GM19023 (cell line): ENCODE measurements at regions not wholly inside any gene's neighbourhood (a gene's known extent, or its start where the extent isn't known, plus 50 kb on each side); places are given as distances from the start of the nearest gene placed in this dataset.

Experiments used
- ATAC-seq: cut with Tn5 transposase; IDR thresholded peaks from one replicate; pipeline ENCODE4 v1.9.1; 2021; ENCODE audit warnings: mild to moderate bottlenecking, moderate library complexity; ENCODE audit not compliant: unreplicated experiment

GRCh38 chr21:35256468-35256988 lies 207.4 kb upstream of the RUNX1 start:
- no peak for ATAC-seq

GRCh38 chr21:35254765-35255138 lies 205.7 kb upstream of the RUNX1 start:
- no peak for ATAC-seq

- ATAC-seq: no peak
Observed at GRCh38 chr21:35254006-35254764, 205.1 kb upstream of the RUNX1 start.

GRCh38 chr21:35252831-35253230 lies 203.7 kb upstream of the RUNX1 start:
- no peak for ATAC-seq

- no peak for ATAC-seq
Observed at GRCh38 chr21:35249636-35250035, 200.5 kb upstream of the RUNX1 start.

- no peak for ATAC-seq
Observed at GRCh38 chr21:35245879-35246278, 196.8 kb upstream of the RUNX1 start.

- no peak for ATAC-seq
Observed at GRCh38 chr21:35244514-35244913, 195.4 kb upstream of the RUNX1 start.

- ATAC-seq: no peak
Observed at GRCh38 chr21:35243171-35243570, 194.1 kb upstream of the RUNX1 start.

GRCh38 chr21:35239811-35240219 lies 190.7 kb upstream of the RUNX1 start:
- ATAC-seq: no peak

GRCh38 chr21:35238119-35238518 lies 189.0 kb upstream of the RUNX1 start:
- ATAC-seq: no peak

- no peak for ATAC-seq
Observed at GRCh38 chr21:35237287-35237686, 188.2 kb upstream of the RUNX1 start.

- no peak for ATAC-seq
Observed at GRCh38 chr21:35236090-35236489, 187.0 kb upstream of the RUNX1 start.

GRCh38 chr21:35234725-35235124 lies 185.6 kb upstream of the RUNX1 start:
- no peak for ATAC-seq

- ATAC-seq: no peak
Observed at GRCh38 chr21:35233756-35234155, 184.7 kb upstream of the RUNX1 start.

- ATAC-seq: no peak
Observed at GRCh38 chr21:35232545-35233176, 183.6 kb upstream of the RUNX1 start.

- ATAC-seq: no peak
Observed at GRCh38 chr21:35231090-35231489, 182.0 kb upstream of the RUNX1 start.

- ATAC-seq: no peak
Observed at GRCh38 chr21:35229290-35229689, 180.2 kb upstream of the RUNX1 start.

- peak; percentile 28 for ATAC-seq
Observed at GRCh38 chr21:35227786-35228185, 178.7 kb upstream of the RUNX1 start.

GRCh38 chr21:35226968-35227744 lies 178.1 kb upstream of the RUNX1 start:
- ATAC-seq: peak; percentile 70

- ATAC-seq: no peak
Observed at GRCh38 chr21:35226328-35226727, 177.2 kb upstream of the RUNX1 start.

GRCh38 chr21:35225573-35225972 lies 176.5 kb upstream of the RUNX1 start:
- no peak for ATAC-seq
